Left ventricle myocardium inferior (tissue), 1 donor: ENCODE measurements at regions not wholly inside any gene's neighbourhood (a gene's known extent, or its start where the extent isn't known, plus 50 kb on each side); places are given as distances from the start of the nearest gene placed in this dataset.

Experiments used
- DNase-seq: peaks from one replicate; pipeline ENCODE4 v3.0.0-alpha.2; 2020
- H3K27ac ChIP-seq: fragments of 200-600 bp; replicated peaks from 2 replicates; pipeline ENCODE4 v1.8.0; 2021
- H3K27me3 ChIP-seq: fragments of 200-600 bp; 2 replicates; pipeline ENCODE4 v1.8.0; 2021; ENCODE audit warnings: low read depth
- H3K36me3 ChIP-seq: fragments of 200-600 bp; 2 replicates; pipeline ENCODE4 v1.8.0; 2021
- H3K4me1 ChIP-seq: fragments of 200-600 bp; 2 replicates; pipeline ENCODE4 v1.8.0; 2021
- H3K4me3 ChIP-seq: fragments of 200-600 bp; 2 replicates; pipeline ENCODE4 v1.8.0; 2021; ENCODE audit warnings: mild to moderate bottlenecking, moderate library complexity
- H3K9me3 ChIP-seq: fragments of 200-600 bp; replicated peaks from 2 replicates; pipeline ENCODE4 v1.8.0; 2021
- CTCF ChIP-seq: fragments of 200-600 bp; IDR thresholded peaks from 2 replicates; pipeline ENCODE4 v1.8.0; 2021; ENCODE audit warnings: antibody characterized with exemption, mild to moderate bottlenecking, borderline replicate concordance
- intact Hi-C: fragments of 100-400 bp; cut with micrococcal nuclease; formaldehyde crosslinking; loops from one replicate; pipeline ENCODE4 v1.11.0; 2022
- donor health status: DM: no; HTN: yes; CAD: no; lungs with severe emphysema.

- DNase-seq, result no peak
- Histone ChIP-seq H3K4me1 (peaks cover 36% of the 10 kb centered on the region), H3K9me3 (no peaks in the 10 kb centered on the region), H3K27me3 (no peaks in the 10 kb centered on the region), H3K27ac (peak overlapping the region; percentile 55), H3K36me3 (peaks cover 14% of the 10 kb centered on the region), H3K4me3 (no peak overlapping the region)
- intact Hi-C loops, result loop anchor here (5.0 kb wide), 2 partner anchors 81 to 146 kb away; no protein-coding TSS in a partner anchor
- TF ChIP-seq CTCF, result no peak
These were observed 52.4 kb upstream of the SPDEF start for GRCh38 chr6:34608321-34609091.

GRCh38 chr6:34606477-34607265 is 50.5 kb upstream of the SPDEF start:
- TF ChIP-seq CTCF, result no peak
- Histone ChIP-seq H3K4me1 (peaks cover 53% of the 10 kb centered on the region), H3K27ac (no peak overlapping the region), H3K36me3 (peaks cover 14% of the 10 kb centered on the region), H3K27me3 (no peaks in the 10 kb centered on the region), H3K4me3 (no peak overlapping the region), H3K9me3 (no peaks in the 10 kb centered on the region)
- DNase-seq, result no peak
- intact Hi-C loops, result loop anchor here (5.0 kb wide), 2 partner anchors 79 to 144 kb away; no protein-coding TSS in a partner anchor
